C4-2B (cell line): ENCODE measurements at regions not wholly inside any gene's neighbourhood (a gene's known extent, or its start where the extent isn't known, plus 50 kb on each side); places are given as distances from the start of the nearest gene placed in this dataset.
A peak's percentile ranks its signal among the peaks of the same experiment; 100 is the strongest.

Experiments
- H3K27ac ChIP-seq: fragments of 450-650 bp; 2 replicates; pipeline ENCODE4 v1.5.1; 2017
- CTCF ChIP-seq: fragments of 450-650 bp; conservative IDR thresholded peaks from 2 replicates; pipeline ENCODE4 v1.5.1; 2017; ENCODE audit warnings: mild to moderate bottlenecking
- ZFX ChIP-seq: fragments of 450-650 bp; IDR thresholded peaks from 2 replicates; pipeline ENCODE4 v1.6.1; 2017

GRCh38 chrX:104310657-104311254 lies 56.0 kb upstream of the ESX1 start:
- TF ChIP-seq ZFX (no peak), CTCF (no peak)
- no peak overlapping the region for H3K27ac ChIP-seq

DNA sequence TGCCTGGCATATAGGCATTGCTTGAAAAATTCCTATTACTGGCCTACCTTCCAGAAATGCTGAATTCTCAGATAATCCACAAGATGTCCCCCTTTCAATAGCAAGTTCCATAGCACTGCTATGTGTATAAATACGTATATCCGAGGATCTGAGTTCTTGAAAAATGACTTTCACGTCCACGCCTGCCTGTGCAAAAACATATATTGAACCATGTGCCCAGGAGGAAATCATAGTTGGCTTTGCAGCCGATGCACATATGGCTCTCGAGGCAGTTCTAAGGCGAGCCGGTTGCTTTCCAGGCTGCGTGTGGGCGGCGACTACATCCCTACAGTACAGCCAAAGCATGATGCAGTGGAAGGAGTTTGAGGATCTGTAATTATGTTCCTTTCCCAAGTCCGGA lies 55.4 kb upstream of the ESX1 start:
- no peak overlapping the region for H3K27ac ChIP-seq
- TF ChIP-seq ZFX (no peak), CTCF (peak; percentile 45)

- TF ChIP-seq CTCF = no peak
- no peak for TF ChIP-seq ZFX
- no peak overlapping the region for H3K27ac ChIP-seq
These were observed 54.4 kb upstream of the ESX1 start for GRCh38 chrX:104309169-104309568.

DNA sequence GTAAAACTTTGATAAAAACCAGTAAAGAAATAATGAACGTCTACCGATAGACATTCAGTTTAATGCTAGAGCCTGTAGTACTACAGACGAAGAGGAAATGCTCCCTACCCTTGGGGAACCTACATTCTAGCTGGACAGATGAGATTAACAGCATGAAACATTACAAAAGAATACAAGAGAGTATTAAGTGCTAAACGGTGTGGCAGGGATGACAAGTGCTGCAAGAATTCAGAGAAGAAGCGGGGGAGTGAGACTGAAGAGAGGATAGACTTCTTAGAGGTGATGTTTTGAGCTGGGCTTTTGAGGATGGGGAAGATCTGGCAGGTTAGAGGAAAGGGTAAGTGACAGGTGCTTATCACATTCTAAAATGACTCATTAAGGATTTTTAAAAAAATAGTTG lies 52.6 kb upstream of the ESX1 start:
- no peak overlapping the region for H3K27ac ChIP-seq
- TF ChIP-seq CTCF (no peak), ZFX (no peak)

DNA sequence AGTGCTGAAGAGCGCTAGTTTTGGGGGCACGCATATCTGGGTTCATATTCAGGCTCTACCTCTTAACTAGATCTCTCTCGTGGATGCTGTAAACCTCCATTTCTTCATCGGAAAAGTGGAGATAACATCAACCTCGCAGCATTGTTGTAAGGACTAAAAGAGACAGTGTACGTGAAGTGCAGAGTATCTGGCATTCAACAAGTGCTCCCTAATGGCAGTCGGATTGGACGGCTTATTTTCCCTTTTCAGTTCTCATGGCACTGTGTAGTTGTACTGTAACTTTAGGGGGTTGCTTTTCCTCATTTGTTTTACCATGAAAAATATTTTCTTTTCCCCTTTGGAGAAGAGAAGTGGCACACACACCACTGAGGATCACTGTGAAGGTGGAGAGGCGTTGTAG lies 51.4 kb upstream of the ESX1 start:
- TF ChIP-seq ZFX (no peak), CTCF (no peak)
- H3K27ac ChIP-seq = no peak overlapping the region
